Activated naive CD8-positive, alpha-beta T cell treated with anti-CD3 and anti-CD28 coated beads, Interleukin-2, amount 10 ng/mL, durations not matched to agents 7 days and 5 days (primary cell): ENCODE measurements at regions not wholly inside any gene's neighbourhood (a gene's known extent, or its start where the extent isn't known, plus 50 kb on each side); places are given as distances from the start of the nearest gene placed in this dataset.

Experiments
- ATAC-seq: fragments of 150-1000 bp; cut with Tn5 transposase; one replicate; pipeline ENCODE4 v1.10.0; 2021; ENCODE audit warnings: low read depth, moderate library complexity
- POLR2A ChIA-PET: fragments of 350-600 bp; sonication (Branson Sonifier 250); formaldehyde crosslinking; loops from one replicate; lab custom pipeline; 2021; ENCODE audit warnings: antibody characterized with exemption; lab: Charles Lee
- DNase-seq: peaks from one replicate; pipeline ENCODE4 v3.0.0; 2021
- H3K27ac Mint-ChIP-seq: one replicate; pipeline ENCODE4 v1.8.0; 2022; ENCODE audit warnings: mild to moderate bottlenecking, mixed read lengths
- H3K27me3 Mint-ChIP-seq: one replicate; pipeline ENCODE4 v1.8.0; 2022; ENCODE audit warnings: mild to moderate bottlenecking, moderate library complexity, mixed read lengths
- H3K36me3 Mint-ChIP-seq: one replicate; pipeline ENCODE4 v1.8.0; 2021; ENCODE audit warnings: mild to moderate bottlenecking, mixed read lengths
- H3K4me1 Mint-ChIP-seq: one replicate; pipeline ENCODE4 v1.8.0; 2021; ENCODE audit warnings: mixed read lengths
- H3K4me3 Mint-ChIP-seq: one replicate; pipeline ENCODE4 v1.8.0; 2022; ENCODE audit warnings: mild to moderate bottlenecking, moderate library complexity, mixed read lengths
- H3K9me3 Mint-ChIP-seq: one replicate; pipeline ENCODE4 v1.8.0; 2021; ENCODE audit warnings: mixed read lengths

DNA sequence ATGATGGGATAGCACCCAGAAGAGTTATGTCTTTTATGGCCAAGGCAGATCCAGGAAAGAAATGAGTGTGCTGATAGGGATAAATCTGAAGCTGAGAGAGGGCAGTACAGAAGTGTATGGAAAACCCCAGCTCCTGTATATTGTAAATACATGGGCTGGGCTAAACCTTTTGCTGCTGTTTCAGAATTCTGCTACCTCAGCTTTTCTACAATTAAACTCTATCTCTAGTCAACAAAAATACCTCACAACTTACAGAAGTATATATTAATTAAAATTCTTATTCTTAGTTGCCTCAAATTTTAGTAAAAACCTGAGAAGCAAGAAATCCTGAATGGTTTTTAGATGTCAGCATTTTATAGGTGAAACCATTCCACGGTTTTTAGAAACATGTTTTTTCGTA, 889.5 kb upstream of the NXPH2 start:
- Mint-ChIP-seq H3K27ac (no peak overlapping the region), H3K36me3 (no peaks in the 10 kb centered on the region), H3K9me3 (peaks cover 3% of the 10 kb centered on the region), H3K4me1 (no peaks in the 10 kb centered on the region), H3K27me3 (no peaks in the 10 kb centered on the region), H3K4me3 (no peak overlapping the region)
- POLR2A ChIA-PET, result no interaction called here
- ATAC-seq, result no peak
- no peak for DNase-seq

DNA sequence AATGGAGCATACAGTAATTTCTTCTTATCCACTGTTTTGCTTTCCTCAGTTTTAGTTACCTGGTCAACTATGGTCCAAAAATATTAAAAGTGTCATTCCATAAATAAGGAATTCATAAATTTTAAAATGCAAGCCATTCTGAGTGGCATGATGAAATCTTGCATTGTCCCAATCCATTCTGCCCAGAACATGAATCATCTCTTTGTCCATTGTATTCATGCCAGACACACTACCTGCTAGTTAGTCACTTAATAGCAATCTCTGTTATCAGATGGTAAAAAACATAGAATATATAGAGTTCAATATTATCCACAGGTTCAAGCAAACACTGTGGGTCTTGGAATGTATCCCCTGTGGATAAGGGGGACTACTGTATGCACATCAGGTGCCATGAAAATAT, 872.2 kb upstream of the NXPH2 start:
- Mint-ChIP-seq H3K4me1 (no peaks in the 10 kb centered on the region), H3K27me3 (no peaks in the 10 kb centered on the region), H3K27ac (no peak overlapping the region), H3K36me3 (no peaks in the 10 kb centered on the region), H3K9me3 (peaks cover 12% of the 10 kb centered on the region), H3K4me3 (no peak overlapping the region)
- POLR2A ChIA-PET, result no interaction called here
- DNase-seq, result no peak
- no peak for ATAC-seq

DNA sequence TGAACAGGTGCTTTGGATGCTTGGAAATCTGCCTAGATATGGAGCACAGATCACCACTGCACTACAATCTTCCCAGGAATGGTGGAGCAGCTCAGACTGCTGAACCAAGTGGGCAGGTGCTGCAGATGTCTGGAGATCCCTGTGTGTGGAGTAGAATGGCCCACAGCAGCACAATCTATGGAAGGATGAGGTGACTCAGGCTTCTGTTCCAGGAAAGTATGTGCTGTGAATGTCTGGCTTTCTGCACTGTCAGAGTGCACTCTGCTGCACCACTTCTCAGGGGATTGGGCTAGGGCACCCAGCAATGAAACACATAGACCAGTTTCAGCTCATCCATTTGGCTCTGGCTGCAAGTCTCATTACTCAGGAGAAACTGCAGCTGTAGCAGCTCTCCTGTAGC, 865.4 kb upstream of the NXPH2 start:
- Mint-ChIP-seq H3K4me3 (no peak overlapping the region), H3K4me1 (no peaks in the 10 kb centered on the region), H3K9me3 (peaks cover 13% of the 10 kb centered on the region), H3K27me3 (no peaks in the 10 kb centered on the region), H3K36me3 (no peaks in the 10 kb centered on the region), H3K27ac (no peak overlapping the region)
- DNase-seq (no peak), ATAC-seq (no peak)
- POLR2A ChIA-PET, result no interaction called here

DNA sequence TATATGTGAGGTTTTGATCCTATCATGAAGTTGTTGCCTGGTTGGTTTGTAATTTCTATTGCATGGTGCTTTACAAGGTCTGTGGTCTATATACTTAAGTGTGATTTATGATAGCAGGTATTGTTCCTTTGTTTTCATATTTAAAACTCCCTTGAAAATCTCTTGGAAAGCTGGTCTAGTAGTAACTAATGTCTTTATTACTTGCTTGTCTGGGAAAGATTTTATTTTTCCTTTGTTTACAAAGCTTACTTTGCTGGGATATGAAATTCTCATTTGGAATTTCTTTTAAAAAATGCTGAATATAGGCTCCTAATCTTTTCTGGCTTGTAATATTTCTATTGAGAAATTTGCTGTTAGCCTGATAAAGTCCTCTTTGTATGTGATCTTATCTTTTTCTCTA, 862.9 kb upstream of the NXPH2 start:
- Mint-ChIP-seq H3K27me3 (no peaks in the 10 kb centered on the region), H3K27ac (no peak overlapping the region), H3K4me3 (no peak overlapping the region), H3K4me1 (no peaks in the 10 kb centered on the region), H3K9me3 (peaks cover 1% of the 10 kb centered on the region), H3K36me3 (no peaks in the 10 kb centered on the region)
- ATAC-seq (no peak), DNase-seq (no peak)
- POLR2A ChIA-PET, result no interaction called here

DNA sequence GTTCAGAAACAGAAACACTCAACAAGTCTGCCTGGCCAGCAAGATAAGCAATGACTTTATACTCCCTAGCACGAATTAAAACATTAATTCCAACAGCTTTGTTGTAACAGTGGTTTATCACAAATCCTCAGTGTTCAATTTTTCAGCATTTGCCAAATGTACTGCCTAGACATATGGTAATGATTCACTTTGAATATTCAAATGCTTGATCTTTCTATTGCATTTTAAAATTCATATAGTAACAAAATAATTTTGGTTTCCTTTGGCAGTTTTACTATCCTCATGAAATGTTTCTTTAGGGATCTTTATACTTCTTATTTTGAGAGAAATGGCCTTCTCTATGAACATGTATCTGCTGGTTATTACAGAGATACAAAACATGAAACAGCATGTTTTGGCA, 851.8 kb upstream of the NXPH2 start:
- H3K9me3 Mint-ChIP-seq, result peaks cover 3% of the 10 kb centered on the region
- no peak overlapping the region for H3K4me3 Mint-ChIP-seq
- H3K27ac Mint-ChIP-seq, result no peak overlapping the region
- POLR2A ChIA-PET, result no interaction called here
- no peak for ATAC-seq
- no peaks in the 10 kb centered on the region for H3K4me1 Mint-ChIP-seq
- no peak for DNase-seq
- H3K36me3 Mint-ChIP-seq, result no peaks in the 10 kb centered on the region
- no peaks in the 10 kb centered on the region for H3K27me3 Mint-ChIP-seq

DNA sequence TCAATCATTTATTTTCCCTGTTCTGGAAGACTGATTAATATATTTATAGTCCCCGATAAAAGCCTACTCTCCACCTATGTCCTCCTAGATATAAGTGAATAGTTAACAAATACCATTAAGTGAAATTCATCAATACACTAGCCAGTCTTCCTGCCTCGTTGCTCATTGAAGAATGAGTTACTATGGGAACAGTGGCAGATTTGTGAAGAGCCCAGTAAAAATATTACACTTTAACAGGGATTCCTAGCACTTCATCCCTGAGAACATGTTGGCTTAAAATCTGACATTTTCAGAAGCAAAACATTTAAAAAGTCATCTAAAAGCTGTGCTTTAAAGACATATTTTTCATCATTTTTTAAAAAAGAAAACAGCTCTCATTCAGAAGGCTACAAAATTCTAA, 848.7 kb upstream of the NXPH2 start:
- H3K4me3 Mint-ChIP-seq, result no peak overlapping the region
- no peaks in the 10 kb centered on the region for H3K27me3 Mint-ChIP-seq
- POLR2A ChIA-PET, result no interaction called here
- no peak overlapping the region for H3K27ac Mint-ChIP-seq
- no peaks in the 10 kb centered on the region for H3K4me1 Mint-ChIP-seq
- no peak for DNase-seq
- H3K36me3 Mint-ChIP-seq, result no peaks in the 10 kb centered on the region
- peaks cover 4% of the 10 kb centered on the region for H3K9me3 Mint-ChIP-seq
- ATAC-seq, result no peak

DNA sequence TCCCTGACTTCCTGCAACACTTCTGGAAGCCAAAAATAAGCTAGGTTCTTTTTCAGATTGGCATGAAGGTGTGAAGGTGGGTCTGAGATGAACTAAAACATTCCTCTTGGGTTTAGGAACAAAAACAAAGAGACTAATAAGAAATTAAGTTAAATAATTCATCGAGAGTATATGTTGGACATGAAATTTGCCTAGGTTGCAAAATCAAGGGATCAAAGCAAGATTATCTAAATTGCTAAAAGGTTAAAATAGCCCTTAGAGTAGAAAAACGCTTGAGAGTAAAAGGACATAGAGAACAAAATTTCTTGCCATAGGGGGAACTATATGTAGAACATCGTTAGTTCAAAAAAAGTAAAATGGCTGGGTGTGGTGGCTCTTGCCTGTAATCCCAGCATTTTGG, 845.9 kb upstream of the NXPH2 start:
- POLR2A ChIA-PET, result no interaction called here
- H3K4me3 Mint-ChIP-seq, result no peak overlapping the region
- H3K4me1 Mint-ChIP-seq, result no peaks in the 10 kb centered on the region
- H3K27ac Mint-ChIP-seq, result no peak overlapping the region
- ATAC-seq (no peak), DNase-seq (no peak)
- H3K9me3 Mint-ChIP-seq, result peaks cover 4% of the 10 kb centered on the region
- H3K36me3 Mint-ChIP-seq, result no peaks in the 10 kb centered on the region
- no peaks in the 10 kb centered on the region for H3K27me3 Mint-ChIP-seq

DNA sequence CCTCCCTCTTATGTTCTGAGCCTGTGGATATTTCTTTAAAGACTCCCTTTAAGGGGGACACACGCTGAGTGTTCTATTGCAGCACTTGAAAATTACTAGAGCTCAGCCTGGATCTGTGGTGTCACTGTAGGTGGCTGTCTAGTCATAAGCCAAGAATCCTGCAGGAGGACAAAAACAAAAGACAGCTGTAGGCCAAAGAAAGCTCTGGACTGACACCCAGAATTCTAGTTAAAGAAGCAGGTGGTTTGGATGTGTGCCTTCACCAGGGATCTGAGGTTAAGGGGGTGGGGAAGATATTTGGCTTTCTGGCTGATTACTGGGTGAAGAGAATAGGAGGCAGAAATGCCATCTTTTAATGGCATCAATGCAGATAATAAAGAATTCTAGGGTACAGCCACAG, 842.5 kb upstream of the NXPH2 start:
- no peak for ATAC-seq
- no peak for DNase-seq
- Mint-ChIP-seq H3K4me1 (no peaks in the 10 kb centered on the region), H3K9me3 (peaks cover 7% of the 10 kb centered on the region), H3K27ac (no peak overlapping the region), H3K36me3 (no peaks in the 10 kb centered on the region), H3K4me3 (no peak overlapping the region), H3K27me3 (no peaks in the 10 kb centered on the region)
- POLR2A ChIA-PET, result no interaction called here

DNA sequence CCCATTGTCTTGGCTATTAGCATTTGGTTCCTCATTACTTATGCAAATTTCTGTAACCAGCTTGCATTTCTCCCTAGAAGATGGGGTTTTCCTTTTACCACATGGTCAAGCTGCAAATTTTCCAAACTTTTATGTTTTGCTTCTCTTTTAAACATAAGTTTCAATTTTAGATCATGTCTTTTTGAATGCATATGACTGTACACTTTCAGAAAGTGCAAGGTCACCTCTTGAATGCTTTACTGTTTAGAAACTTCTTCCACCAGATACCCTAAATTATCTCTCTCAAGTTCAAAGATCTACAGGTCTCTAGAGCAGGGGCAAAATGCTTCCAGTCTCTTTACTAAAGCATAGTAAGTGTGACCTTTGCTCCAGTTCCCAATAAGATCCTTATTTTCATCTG, 837.6 kb upstream of the NXPH2 start:
- DNase-seq (no peak), ATAC-seq (no peak)
- H3K9me3 Mint-ChIP-seq, result peaks cover 3% of the 10 kb centered on the region
- POLR2A ChIA-PET, result no interaction called here
- H3K4me3 Mint-ChIP-seq, result no peak overlapping the region
- H3K27me3 Mint-ChIP-seq, result no peaks in the 10 kb centered on the region
- H3K4me1 Mint-ChIP-seq, result no peaks in the 10 kb centered on the region
- no peak overlapping the region for H3K27ac Mint-ChIP-seq
- no peaks in the 10 kb centered on the region for H3K36me3 Mint-ChIP-seq

DNA sequence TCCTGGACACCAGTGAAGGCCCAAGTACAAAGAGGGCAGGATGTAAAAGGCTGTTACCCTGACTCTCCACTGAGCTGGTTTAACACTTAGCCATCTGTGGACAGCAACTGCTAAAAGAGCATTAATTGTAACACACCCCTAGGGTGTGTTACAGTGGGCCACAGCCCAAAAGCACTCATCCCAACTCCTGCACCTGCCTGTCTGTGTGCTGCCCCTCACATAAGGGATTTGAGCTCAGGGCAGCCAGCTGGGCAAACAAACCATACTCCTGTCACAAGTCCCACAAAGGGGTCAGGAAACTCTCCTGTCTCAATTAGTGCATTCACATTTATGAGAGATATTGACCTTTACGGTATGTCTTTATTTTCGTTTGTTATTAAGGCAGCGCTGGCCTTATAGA, 833.1 kb upstream of the NXPH2 start:
- no peak overlapping the region for H3K27ac Mint-ChIP-seq
- ATAC-seq (no peak), DNase-seq (no peak)
- POLR2A ChIA-PET, result no interaction called here
- no peak overlapping the region for H3K4me3 Mint-ChIP-seq
- H3K9me3 Mint-ChIP-seq, result peaks cover 6% of the 10 kb centered on the region
- H3K4me1 Mint-ChIP-seq, result no peaks in the 10 kb centered on the region
- no peaks in the 10 kb centered on the region for H3K27me3 Mint-ChIP-seq
- H3K36me3 Mint-ChIP-seq, result no peaks in the 10 kb centered on the region

DNA sequence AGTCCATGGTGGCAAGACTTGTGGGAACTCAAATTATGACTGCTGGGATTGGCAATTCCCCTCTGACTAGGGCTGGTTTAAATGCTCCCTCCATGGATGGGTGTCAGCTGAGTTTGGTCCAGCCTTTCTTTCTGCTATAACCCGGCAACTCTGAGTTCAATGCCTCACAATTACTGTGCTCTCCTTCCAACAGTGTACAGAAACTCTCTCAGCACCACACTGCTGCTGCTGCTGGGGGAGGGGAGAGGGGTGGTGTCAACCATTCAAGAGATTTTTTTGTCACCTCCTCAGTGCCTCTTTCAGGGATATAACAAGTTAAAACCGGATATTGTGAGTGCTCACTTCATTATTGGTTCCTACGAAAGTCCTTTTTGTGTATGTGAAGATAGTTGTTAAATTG, 830.3 kb upstream of the NXPH2 start:
- no peaks in the 10 kb centered on the region for H3K27me3 Mint-ChIP-seq
- DNase-seq (no peak), ATAC-seq (no peak)
- H3K4me1 Mint-ChIP-seq, result no peaks in the 10 kb centered on the region
- no peak overlapping the region for H3K4me3 Mint-ChIP-seq
- H3K27ac Mint-ChIP-seq, result no peak overlapping the region
- POLR2A ChIA-PET, result no interaction called here
- peaks cover 7% of the 10 kb centered on the region for H3K9me3 Mint-ChIP-seq
- H3K36me3 Mint-ChIP-seq, result no peaks in the 10 kb centered on the region

DNA sequence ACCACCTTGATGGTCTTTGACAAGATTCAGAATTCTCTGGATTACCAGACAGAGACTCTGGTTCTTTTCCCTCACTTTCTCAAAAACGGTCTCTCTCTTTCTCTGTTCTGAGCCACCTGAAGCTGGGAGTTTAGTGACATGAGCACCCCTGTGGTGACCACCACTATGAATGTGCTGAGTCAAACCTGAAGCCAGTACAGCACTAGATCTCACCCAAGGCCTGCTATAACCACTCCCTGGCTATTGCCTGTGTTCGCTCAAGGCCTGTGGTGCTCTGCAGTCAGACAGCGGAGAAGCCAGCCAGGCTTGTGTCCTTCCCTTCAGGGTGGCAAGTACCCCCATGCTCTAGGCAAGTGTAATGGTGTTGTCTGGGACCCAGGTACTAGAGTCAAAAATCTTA, 828.9 kb upstream of the NXPH2 start:
- no peak for ATAC-seq
- Mint-ChIP-seq H3K4me1 (no peaks in the 10 kb centered on the region), H3K4me3 (no peak overlapping the region), H3K9me3 (peaks cover 7% of the 10 kb centered on the region), H3K27me3 (no peaks in the 10 kb centered on the region), H3K36me3 (no peaks in the 10 kb centered on the region), H3K27ac (no peak overlapping the region)
- DNase-seq, result no peak
- POLR2A ChIA-PET, result no interaction called here

DNA sequence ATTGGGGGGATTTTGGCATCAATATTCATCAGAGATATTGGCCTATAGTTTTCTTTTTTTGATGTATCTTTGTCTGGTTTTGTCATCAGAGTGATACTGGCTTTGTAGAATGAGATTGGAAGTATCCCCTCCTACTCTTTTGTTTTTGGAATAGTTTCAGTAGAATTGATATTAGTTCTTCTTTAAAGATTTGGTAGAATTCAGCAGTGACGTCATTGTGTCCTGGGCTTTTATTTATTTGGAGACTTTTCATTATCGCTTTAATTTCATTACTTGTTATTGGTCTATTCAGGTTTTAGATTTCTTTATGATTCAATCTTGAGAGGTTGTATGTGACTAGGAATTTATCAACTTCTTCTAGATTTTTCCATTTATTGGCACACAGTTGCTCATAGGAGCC, 825.5 kb upstream of the NXPH2 start:
- DNase-seq (no peak), ATAC-seq (no peak)
- H3K4me1 Mint-ChIP-seq, result no peaks in the 10 kb centered on the region
- no peaks in the 10 kb centered on the region for H3K36me3 Mint-ChIP-seq
- POLR2A ChIA-PET, result no interaction called here
- H3K9me3 Mint-ChIP-seq, result peaks cover 7% of the 10 kb centered on the region
- no peaks in the 10 kb centered on the region for H3K27me3 Mint-ChIP-seq
- H3K27ac Mint-ChIP-seq, result no peak overlapping the region
- H3K4me3 Mint-ChIP-seq, result no peak overlapping the region

DNA sequence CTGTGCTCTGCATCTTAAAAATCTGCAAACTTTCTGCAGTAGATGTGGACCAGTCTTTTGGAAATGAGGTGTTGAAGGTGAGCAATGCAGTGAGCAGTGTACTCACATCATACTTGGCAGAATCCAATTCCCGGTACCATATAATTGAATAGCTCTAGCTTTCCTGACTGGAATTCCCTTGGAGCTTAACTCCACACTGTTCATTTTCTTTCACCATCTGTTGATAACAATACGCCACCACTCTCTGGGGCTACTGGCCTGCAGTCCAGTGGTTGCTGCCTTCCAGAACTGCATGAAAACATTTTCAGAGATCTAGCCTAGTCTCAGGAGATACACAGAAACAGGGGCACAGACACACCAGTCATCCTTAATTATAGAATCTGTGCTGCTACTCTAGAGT, 820.0 kb upstream of the NXPH2 start:
- no peak overlapping the region for H3K27ac Mint-ChIP-seq
- DNase-seq, result no peak
- H3K4me3 Mint-ChIP-seq, result no peak overlapping the region
- H3K36me3 Mint-ChIP-seq, result no peaks in the 10 kb centered on the region
- H3K4me1 Mint-ChIP-seq, result no peaks in the 10 kb centered on the region
- no peak for ATAC-seq
- peaks cover 2% of the 10 kb centered on the region for H3K9me3 Mint-ChIP-seq
- no peaks in the 10 kb centered on the region for H3K27me3 Mint-ChIP-seq
- POLR2A ChIA-PET, result no interaction called here

DNA sequence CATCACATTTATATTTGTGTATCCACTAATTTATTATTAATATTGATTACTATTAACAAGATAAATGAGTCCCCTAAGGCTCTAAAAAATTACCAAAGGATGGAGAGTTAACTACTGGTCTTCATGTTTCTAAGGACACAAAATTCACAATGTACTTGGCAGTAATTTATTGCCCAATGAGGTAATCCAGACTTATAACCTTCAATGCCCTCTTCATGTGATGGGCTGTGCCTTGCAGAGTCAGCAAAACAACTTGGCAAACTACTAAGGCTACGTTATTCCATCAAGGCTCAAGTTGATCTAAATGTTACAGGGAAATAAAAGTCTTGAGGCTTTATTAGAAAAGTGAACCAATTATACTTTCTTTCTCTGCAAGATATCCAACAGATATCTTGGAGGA, 804.9 kb upstream of the NXPH2 start:
- DNase-seq, result no peak
- POLR2A ChIA-PET, result no interaction called here
- Mint-ChIP-seq H3K27ac (no peak overlapping the region), H3K36me3 (no peaks in the 10 kb centered on the region), H3K27me3 (no peaks in the 10 kb centered on the region), H3K4me1 (no peaks in the 10 kb centered on the region), H3K4me3 (no peak overlapping the region), H3K9me3 (peaks cover 1% of the 10 kb centered on the region)
- ATAC-seq, result no peak
